Neural cell (in vitro differentiated cells): ENCODE measurements at regions not wholly inside any gene's neighbourhood (a gene's known extent, or its start where the extent isn't known, plus 50 kb on each side); places are given as distances from the start of the nearest gene placed in this dataset.

Experiments used
- H2AFZ ChIP-seq: fragments of 200-600, 300-800 bp; sonication (generic), shearing (Covaris generic); 2 replicates; pipeline ENCODE4 v1.6.0; 2014; ENCODE audit warnings: low read depth, mild to moderate bottlenecking, antibody characterized with exemption, low read length, moderate library complexity
- H3F3A ChIP-seq: fragments of 200-600 bp; shearing (Covaris generic); 2 replicates; pipeline ENCODE4 v1.6.1; 2016; ENCODE audit warnings: mild to moderate bottlenecking, moderate library complexity, mixed read lengths, antibody characterized with exemption, low read length; ENCODE audit not compliant: insufficient read depth, poor library complexity, severe bottlenecking
- H3K27ac ChIP-seq: fragments of 200-600, 300-800 bp; sonication (generic), shearing (Covaris generic); 2 replicates; pipeline ENCODE4 v1.5.1; 2014; ENCODE audit warnings: mild to moderate bottlenecking, low read length, moderate library complexity
- H3K27me3 ChIP-seq: fragments of 300-800, 200-600 bp; sonication (generic), shearing (Covaris generic); 2 replicates; pipeline ENCODE4 v1.6.0; 2014; ENCODE audit warnings: mild to moderate bottlenecking, low read depth, low read length, moderate library complexity; ENCODE audit not compliant: insufficient read depth
- H3K36me3 ChIP-seq: fragments of 300-800, 200-600 bp; sonication (generic), shearing (Covaris generic); 2 replicates; pipeline ENCODE4 v1.5.1; 2014; ENCODE audit warnings: mild to moderate bottlenecking, antibody characterized with exemption, low read length, moderate library complexity; ENCODE audit not compliant: insufficient read depth
- H3K4me2 ChIP-seq: fragments of 300-800, 200-600 bp; sonication (generic), shearing (Covaris generic); 2 replicates; pipeline ENCODE4 v1.6.0; 2014; ENCODE audit warnings: mild to moderate bottlenecking, low read length
- H3K4me3 ChIP-seq: fragments of 300-800, 200-600 bp; sonication (generic), shearing (Covaris generic); 2 replicates; pipeline ENCODE4 v1.5.1; 2014; ENCODE audit warnings: mild to moderate bottlenecking, low read length, moderate library complexity
- H3K79me2 ChIP-seq: fragments of 200-600 bp; shearing (Covaris generic); replicated peaks from 2 replicates; pipeline ENCODE4 v1.6.0; 2014; ENCODE audit warnings: mild to moderate bottlenecking, low read length, moderate library complexity; ENCODE audit not compliant: insufficient read depth
- H3K9ac ChIP-seq: fragments of 300-800, 200-600 bp; sonication (generic), shearing (Covaris generic); 2 replicates; pipeline ENCODE4 v1.6.1; 2016; ENCODE audit warnings: mild to moderate bottlenecking, low read length, mixed read lengths
- H3K9me2 ChIP-seq: fragments of 200-600 bp; shearing (Covaris generic); 2 replicates; pipeline ENCODE4 v1.6.1; 2016; ENCODE audit warnings: mild to moderate bottlenecking, low read length, mixed read lengths; ENCODE audit not compliant: insufficient read depth
- H3K9me3 ChIP-seq: fragments of 200-600, 300-800 bp; sonication (generic), shearing (Covaris generic); 2 replicates; pipeline ENCODE4 v1.6.1; 2016; ENCODE audit warnings: mild to moderate bottlenecking, mixed run types, low read length, moderate library complexity, mixed read lengths
- H4K20me1 ChIP-seq: fragments of 200-600 bp; shearing (Covaris generic); 2 replicates; pipeline ENCODE4 v1.6.1; 2016; ENCODE audit warnings: mild to moderate bottlenecking, mixed run types; ENCODE audit not compliant: insufficient read depth
- EP300 ChIP-seq: fragments of 450-650 bp; conservative IDR thresholded peaks from 2 replicates; pipeline ENCODE4 v1.6.1; 2014; ENCODE audit warnings: antibody characterized with exemption, mild to moderate bottlenecking, moderate library complexity; ENCODE audit not compliant: poor library complexity, severe bottlenecking
- EZH2 ChIP-seq: fragments of 200-600, 300-800 bp; shearing (Covaris generic), sonication (generic); IDR thresholded peaks from 2 replicates; pipeline ENCODE4 v1.6.1; 2014; ENCODE audit warnings: antibody characterized with exemption, low read length, borderline replicate concordance, mild to moderate bottlenecking; ENCODE audit not compliant: insufficient read depth, poor library complexity, severe bottlenecking
- MXI1 ChIP-seq: fragments of 450-650 bp; conservative IDR thresholded peaks from 2 replicates; pipeline ENCODE4 v1.6.1; 2014; ENCODE audit warnings: antibody characterized with exemption, mild to moderate bottlenecking; ENCODE audit not compliant: poor library complexity, severe bottlenecking
- POLR2AphosphoS5 ChIP-seq: IDR thresholded peaks from 2 replicates; pipeline ENCODE4 v1.6.1; 2012
- RAD21 ChIP-seq: fragments of 450-650 bp; conservative IDR thresholded peaks from 2 replicates; pipeline ENCODE4 v1.6.1; 2014; ENCODE audit warnings: antibody characterized with exemption, mild to moderate bottlenecking, moderate library complexity
- SMC3 ChIP-seq: fragments of 450-650 bp; conservative IDR thresholded peaks from 2 replicates; pipeline ENCODE4 v1.6.1; 2014; ENCODE audit warnings: antibody characterized with exemption, mild to moderate bottlenecking, moderate library complexity; ENCODE audit not compliant: poor library complexity
- TAF1 ChIP-seq: IDR thresholded peaks from 2 replicates; pipeline ENCODE4 v1.6.1; 2012; ENCODE audit warnings: low read depth
- TF ChIP-seq, protein P1 (sequence below): IDR thresholded peaks from 2 replicates; pipeline ENCODE4 v1.6.1; 2012; ENCODE audit warnings: borderline replicate concordance
- TF ChIP-seq, protein P2 (sequence below): fragments of 450-650 bp; IDR thresholded peaks from 2 replicates; pipeline ENCODE4 v1.5.1; 2014; ENCODE audit warnings: antibody characterized with exemption, mild to moderate bottlenecking, moderate library complexity; ENCODE audit not compliant: poor library complexity, severe bottlenecking

DNA sequence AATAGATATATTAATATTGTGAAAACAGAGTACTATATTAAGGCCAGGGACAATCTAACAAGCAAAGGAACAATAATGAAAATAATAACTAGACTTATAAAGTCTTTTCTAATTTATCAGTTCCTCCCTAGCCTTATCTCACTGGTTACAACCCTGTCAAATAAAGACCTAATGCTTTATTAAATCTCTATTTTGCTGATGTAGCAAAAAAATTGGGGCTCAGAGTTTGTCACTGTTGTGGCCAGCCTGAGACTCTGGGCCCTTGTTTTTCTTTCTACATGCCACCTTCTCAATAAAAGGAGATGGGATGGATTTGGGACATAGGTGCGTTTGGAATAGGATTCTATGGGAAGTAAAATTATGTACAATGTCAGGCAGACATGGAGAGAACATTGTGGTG lies 937.0 kb downstream of the IGSF11 start:
- no peak overlapping the region for H3K27ac ChIP-seq
- H3K4me2 ChIP-seq = no peak overlapping the region
- H4K20me1 ChIP-seq = no peaks in the 10 kb centered on the region
- no peaks in the 10 kb centered on the region for H3K36me3 ChIP-seq
- no peak overlapping the region for H3K9ac ChIP-seq
- no peaks in the 10 kb centered on the region for H3K79me2 ChIP-seq
- no peaks in the 10 kb centered on the region for H3F3A ChIP-seq
- TF ChIP-seq, protein P1, sequence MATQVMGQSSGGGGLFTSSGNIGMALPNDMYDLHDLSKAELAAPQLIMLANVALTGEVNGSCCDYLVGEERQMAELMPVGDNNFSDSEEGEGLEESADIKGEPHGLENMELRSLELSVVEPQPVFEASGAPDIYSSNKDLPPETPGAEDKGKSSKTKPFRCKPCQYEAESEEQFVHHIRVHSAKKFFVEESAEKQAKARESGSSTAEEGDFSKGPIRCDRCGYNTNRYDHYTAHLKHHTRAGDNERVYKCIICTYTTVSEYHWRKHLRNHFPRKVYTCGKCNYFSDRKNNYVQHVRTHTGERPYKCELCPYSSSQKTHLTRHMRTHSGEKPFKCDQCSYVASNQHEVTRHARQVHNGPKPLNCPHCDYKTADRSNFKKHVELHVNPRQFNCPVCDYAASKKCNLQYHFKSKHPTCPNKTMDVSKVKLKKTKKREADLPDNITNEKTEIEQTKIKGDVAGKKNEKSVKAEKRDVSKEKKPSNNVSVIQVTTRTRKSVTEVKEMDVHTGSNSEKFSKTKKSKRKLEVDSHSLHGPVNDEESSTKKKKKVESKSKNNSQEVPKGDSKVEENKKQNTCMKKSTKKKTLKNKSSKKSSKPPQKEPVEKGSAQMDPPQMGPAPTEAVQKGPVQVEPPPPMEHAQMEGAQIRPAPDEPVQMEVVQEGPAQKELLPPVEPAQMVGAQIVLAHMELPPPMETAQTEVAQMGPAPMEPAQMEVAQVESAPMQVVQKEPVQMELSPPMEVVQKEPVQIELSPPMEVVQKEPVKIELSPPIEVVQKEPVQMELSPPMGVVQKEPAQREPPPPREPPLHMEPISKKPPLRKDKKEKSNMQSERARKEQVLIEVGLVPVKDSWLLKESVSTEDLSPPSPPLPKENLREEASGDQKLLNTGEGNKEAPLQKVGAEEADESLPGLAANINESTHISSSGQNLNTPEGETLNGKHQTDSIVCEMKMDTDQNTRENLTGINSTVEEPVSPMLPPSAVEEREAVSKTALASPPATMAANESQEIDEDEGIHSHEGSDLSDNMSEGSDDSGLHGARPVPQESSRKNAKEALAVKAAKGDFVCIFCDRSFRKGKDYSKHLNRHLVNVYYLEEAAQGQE = no peak
- no peak for TF ChIP-seq EZH2
- no peak for TF ChIP-seq POLR2AphosphoS5
- TF ChIP-seq RAD21 = no peak
- TF ChIP-seq, protein P2, sequence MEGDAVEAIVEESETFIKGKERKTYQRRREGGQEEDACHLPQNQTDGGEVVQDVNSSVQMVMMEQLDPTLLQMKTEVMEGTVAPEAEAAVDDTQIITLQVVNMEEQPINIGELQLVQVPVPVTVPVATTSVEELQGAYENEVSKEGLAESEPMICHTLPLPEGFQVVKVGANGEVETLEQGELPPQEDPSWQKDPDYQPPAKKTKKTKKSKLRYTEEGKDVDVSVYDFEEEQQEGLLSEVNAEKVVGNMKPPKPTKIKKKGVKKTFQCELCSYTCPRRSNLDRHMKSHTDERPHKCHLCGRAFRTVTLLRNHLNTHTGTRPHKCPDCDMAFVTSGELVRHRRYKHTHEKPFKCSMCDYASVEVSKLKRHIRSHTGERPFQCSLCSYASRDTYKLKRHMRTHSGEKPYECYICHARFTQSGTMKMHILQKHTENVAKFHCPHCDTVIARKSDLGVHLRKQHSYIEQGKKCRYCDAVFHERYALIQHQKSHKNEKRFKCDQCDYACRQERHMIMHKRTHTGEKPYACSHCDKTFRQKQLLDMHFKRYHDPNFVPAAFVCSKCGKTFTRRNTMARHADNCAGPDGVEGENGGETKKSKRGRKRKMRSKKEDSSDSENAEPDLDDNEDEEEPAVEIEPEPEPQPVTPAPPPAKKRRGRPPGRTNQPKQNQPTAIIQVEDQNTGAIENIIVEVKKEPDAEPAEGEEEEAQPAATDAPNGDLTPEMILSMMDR = no peak
- no peak for TF ChIP-seq MXI1
- TF ChIP-seq SMC3 = no peak
- no peak for TF ChIP-seq EP300
- TF ChIP-seq TAF1 = no peak
- no peaks in the 10 kb centered on the region for H3K27me3 ChIP-seq
- H3K9me3 ChIP-seq = no peaks in the 10 kb centered on the region
- no peak overlapping the region for H2AFZ ChIP-seq
- H3K9me2 ChIP-seq = no peaks in the 10 kb centered on the region
- no peak overlapping the region for H3K4me3 ChIP-seq

GRCh38 chr3:118098827-118099226 lies 935.8 kb downstream of the IGSF11 start:
- no peak for TF ChIP-seq TAF1
- TF ChIP-seq EP300 = no peak
- TF ChIP-seq EZH2 = no peak
- TF ChIP-seq POLR2AphosphoS5 = no peak
- no peak for TF ChIP-seq SMC3
- TF ChIP-seq, protein P2 = no peak
- no peak for TF ChIP-seq MXI1
- no peak for TF ChIP-seq RAD21
- TF ChIP-seq, protein P1 = no peak
- H3K4me2 ChIP-seq = no peak overlapping the region

More at GRCh38 chr3:118098827-118099226, 935.8 kb downstream of the IGSF11 start:
- H4K20me1 ChIP-seq = no peaks in the 10 kb centered on the region
- H3K4me3 ChIP-seq = no peak overlapping the region
- no peaks in the 10 kb centered on the region for H3K9me2 ChIP-seq
- H3K79me2 ChIP-seq = no peaks in the 10 kb centered on the region
- no peak overlapping the region for H3K9ac ChIP-seq
- H3F3A ChIP-seq = no peaks in the 10 kb centered on the region
- H3K9me3 ChIP-seq = no peaks in the 10 kb centered on the region
- H3K36me3 ChIP-seq = no peaks in the 10 kb centered on the region
- H3K27me3 ChIP-seq = no peaks in the 10 kb centered on the region
- H2AFZ ChIP-seq = no peak overlapping the region
- no peak overlapping the region for H3K27ac ChIP-seq
